DND-41 (cell line): ENCODE measurements at regions not wholly inside any gene's neighbourhood (a gene's known extent, or its start where the extent isn't known, plus 50 kb on each side); places are given as distances from the start of the nearest gene placed in this dataset.
"Not testable (repeated sequence)": the region's sequence is repeated elsewhere in the genome, so short reads cannot be mapped to it uniquely, and the experiment has no call there.

Source experiments
- ATAC-seq: fragments of 200-7000 bp; cut with Tn5 transposase; 3 replicates; pipeline ENCODE4 v1.9.1; 2021; ENCODE audit warnings: low read depth; ENCODE audit not compliant: insufficient read depth
- DNase-seq: peaks from one replicate; pipeline ENCODE4 v3.0.0-alpha.2; 2020
- H2AFZ ChIP-seq: 2 replicates; pipeline ENCODE4 v1.6.0; 2012; ENCODE audit warnings: low read depth, low read length
- H3K27ac ChIP-seq: 2 replicates; pipeline ENCODE4 v1.5.1; 2012; ENCODE audit warnings: low read length, inconsistent platforms
- H3K27me3 ChIP-seq: fragments of 200-600 bp; sonication (generic); 2 replicates; pipeline ENCODE4 v1.6.0; 2012; ENCODE audit warnings: low read length, mild to moderate bottlenecking, inconsistent platforms; ENCODE audit not compliant: insufficient read depth, poor library complexity
- H3K36me3 ChIP-seq: 2 replicates; pipeline ENCODE4 v1.5.1; 2012; ENCODE audit warnings: low read length, inconsistent platforms; ENCODE audit not compliant: insufficient read depth
- H3K4me1 ChIP-seq: 2 replicates; pipeline ENCODE4 v1.5.1; 2012; ENCODE audit warnings: mild to moderate bottlenecking, low read length; ENCODE audit not compliant: insufficient read depth
- H3K4me2 ChIP-seq: 2 replicates; pipeline ENCODE4 v1.6.0; 2012; ENCODE audit warnings: mild to moderate bottlenecking, moderate library complexity, low read length, inconsistent platforms; ENCODE audit not compliant: insufficient read depth
- H3K4me3 ChIP-seq, 2 experiments: fragments of 200-600 bp in 1 of 2; shearing (Covaris generic) in 1 of 2; 2 replicates each; pipeline ENCODE4 v1.5.1; 2012 to 2016; ENCODE audit warnings: inconsistent platforms in 2 of 2, low read length in 2 of 2, mild to moderate bottlenecking in 2 of 2, low read depth in 1 of 2, moderate library complexity in 1 of 2
- H3K79me2 ChIP-seq: 2 replicates; pipeline ENCODE4 v1.6.0; 2012; ENCODE audit warnings: low read length, inconsistent platforms; ENCODE audit not compliant: insufficient read depth
- H3K9ac ChIP-seq: 2 replicates; pipeline ENCODE4 v1.6.0; 2012; ENCODE audit warnings: low read depth, mild to moderate bottlenecking, inconsistent platforms, low read length, moderate library complexity
- H3K9me3 ChIP-seq: 2 replicates; pipeline ENCODE4 v1.5.1; 2012; ENCODE audit warnings: low read length, moderate library complexity, mild to moderate bottlenecking, inconsistent platforms; ENCODE audit not compliant: insufficient read depth, severe bottlenecking
- H4K20me1 ChIP-seq: 2 replicates; pipeline ENCODE4 v1.6.0; 2012; ENCODE audit warnings: low read length; ENCODE audit not compliant: insufficient read depth
- EZH2 ChIP-seq: IDR thresholded peaks from 3 replicates; pipeline ENCODE4 v1.6.1; 2012; ENCODE audit warnings: borderline replicate concordance, low read depth, mild to moderate bottlenecking, moderate library complexity, low read length, inconsistent platforms; ENCODE audit not compliant: severe bottlenecking
- TF ChIP-seq, protein P1 (sequence below): IDR thresholded peaks from 2 replicates; pipeline ENCODE4 v1.5.1; 2012; ENCODE audit warnings: borderline replicate concordance, low read length, moderate library complexity, mild to moderate bottlenecking; ENCODE audit not compliant: poor library complexity, severe bottlenecking; ENCODE audit errors: extremely low read depth

DNA sequence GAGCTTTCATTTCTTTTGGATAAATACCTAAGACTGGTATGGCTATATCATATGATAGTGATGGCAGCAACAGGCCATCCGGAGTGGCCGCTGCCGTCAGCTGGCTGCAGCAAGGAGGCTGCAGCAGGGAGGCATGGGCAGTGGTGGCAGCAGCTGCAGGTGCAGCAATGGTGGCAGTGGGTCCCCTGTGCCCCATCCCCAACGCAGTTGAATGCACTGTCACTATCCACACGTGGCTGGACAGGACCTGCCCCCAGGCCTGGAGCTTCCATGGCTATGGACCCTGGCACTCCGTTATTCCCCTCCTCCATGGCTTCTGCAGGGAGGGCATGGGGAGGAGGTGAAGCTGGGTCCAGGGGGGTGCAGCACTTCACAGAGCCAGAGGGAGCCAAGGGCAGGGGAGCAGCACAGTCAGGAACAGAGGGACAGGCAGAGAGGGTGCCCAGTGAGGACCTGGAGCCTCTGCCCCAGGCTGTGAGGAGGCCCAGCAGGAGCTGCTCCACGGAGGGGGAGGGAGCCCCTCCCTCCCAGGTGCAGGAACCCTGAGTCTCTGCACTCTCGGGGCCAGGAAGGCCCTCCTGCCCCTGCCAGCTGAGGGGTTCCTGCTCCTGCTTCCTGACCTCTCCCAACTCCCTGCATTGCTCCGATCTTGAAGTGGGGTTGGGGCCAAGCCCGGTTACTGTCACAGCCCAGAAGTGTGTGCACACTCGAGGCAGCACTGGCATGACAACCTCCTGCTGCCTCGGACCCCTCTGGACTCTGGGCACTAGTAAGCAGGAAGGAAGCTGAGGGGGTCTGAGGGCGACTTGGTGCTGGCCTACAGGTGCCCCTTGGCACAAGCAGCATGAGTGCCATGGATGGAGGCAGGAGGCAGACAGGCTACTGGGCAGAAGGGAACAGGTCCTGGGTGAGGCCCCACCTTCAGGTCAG lies 466.3 kb downstream of the GUCY1A2 start:
- Histone ChIP-seq H2AFZ (no peak overlapping the region; the same call in 1 of the 2 replicates), H3K9me3 (peaks cover 35% of the 10 kb centered on the region)
- DNase-seq: no peak

DNA sequence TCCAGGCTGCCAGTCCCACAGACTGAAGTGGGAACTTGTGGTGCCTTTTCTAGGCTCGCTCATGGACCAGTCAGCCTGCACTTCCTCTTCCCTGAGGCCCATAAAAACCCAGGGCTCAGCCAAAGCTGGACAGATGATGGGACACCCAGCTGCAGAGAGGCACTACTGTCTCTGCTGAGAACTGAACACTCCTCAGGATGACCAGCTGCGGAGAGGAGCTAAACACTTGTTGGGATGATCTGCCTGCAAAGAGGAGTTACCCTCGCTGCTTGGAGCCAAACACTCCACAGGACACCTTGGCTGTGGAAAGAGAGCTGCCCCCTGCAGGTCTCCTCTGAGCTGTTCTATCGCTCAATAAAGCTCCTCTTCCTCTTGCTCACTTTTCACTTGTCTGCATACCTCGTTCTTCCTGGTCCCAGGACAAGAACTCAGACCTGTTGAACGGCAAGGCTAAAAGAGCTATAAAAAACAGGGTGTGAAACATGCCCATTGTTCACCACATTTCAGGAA lies 465.5 kb downstream of the GUCY1A2 start:
- Histone ChIP-seq H3K27me3 (no peaks in the 10 kb centered on the region), H3K4me3 (peak overlapping the region in 1 of 2 experiments; percentile 24; a peak in 1 of 4 replicates), H3K9me3 (peaks cover 35% of the 10 kb centered on the region), H3K36me3 (peaks cover 12% of the 10 kb centered on the region; the same call in 1 of the 2 replicates), H3K79me2 (no peaks in the 10 kb centered on the region), H2AFZ (no peak overlapping the region), H3K9ac (no peak overlapping the region), H3K27ac (peak overlapping the region; percentile 34; the same call in 1 of the 2 replicates), H4K20me1 (no peaks in the 10 kb centered on the region), H3K4me2 (no peak overlapping the region), H3K4me1 (peaks cover 20% of the 10 kb centered on the region)
- no peak for TF ChIP-seq EZH2
- TF ChIP-seq, protein P1, sequence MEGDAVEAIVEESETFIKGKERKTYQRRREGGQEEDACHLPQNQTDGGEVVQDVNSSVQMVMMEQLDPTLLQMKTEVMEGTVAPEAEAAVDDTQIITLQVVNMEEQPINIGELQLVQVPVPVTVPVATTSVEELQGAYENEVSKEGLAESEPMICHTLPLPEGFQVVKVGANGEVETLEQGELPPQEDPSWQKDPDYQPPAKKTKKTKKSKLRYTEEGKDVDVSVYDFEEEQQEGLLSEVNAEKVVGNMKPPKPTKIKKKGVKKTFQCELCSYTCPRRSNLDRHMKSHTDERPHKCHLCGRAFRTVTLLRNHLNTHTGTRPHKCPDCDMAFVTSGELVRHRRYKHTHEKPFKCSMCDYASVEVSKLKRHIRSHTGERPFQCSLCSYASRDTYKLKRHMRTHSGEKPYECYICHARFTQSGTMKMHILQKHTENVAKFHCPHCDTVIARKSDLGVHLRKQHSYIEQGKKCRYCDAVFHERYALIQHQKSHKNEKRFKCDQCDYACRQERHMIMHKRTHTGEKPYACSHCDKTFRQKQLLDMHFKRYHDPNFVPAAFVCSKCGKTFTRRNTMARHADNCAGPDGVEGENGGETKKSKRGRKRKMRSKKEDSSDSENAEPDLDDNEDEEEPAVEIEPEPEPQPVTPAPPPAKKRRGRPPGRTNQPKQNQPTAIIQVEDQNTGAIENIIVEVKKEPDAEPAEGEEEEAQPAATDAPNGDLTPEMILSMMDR: no peak
- no peak for DNase-seq
- no peak for ATAC-seq

More for the DNA sequence above, 466.3 kb downstream of the GUCY1A2 start:
- Histone ChIP-seq H3K27me3 (no peaks in the 10 kb centered on the region), H3K79me2 (no peaks in the 10 kb centered on the region), H3K4me1 (peaks cover 20% of the 10 kb centered on the region), H3K9ac (no peak overlapping the region), H3K36me3 (peaks cover 12% of the 10 kb centered on the region; the same call in 1 of the 2 replicates), H3K4me2 (no peak overlapping the region), H3K4me3 (no peak overlapping the region), H4K20me1 (no peaks in the 10 kb centered on the region), H3K27ac (peak overlapping the region; percentile 34; the same call in 1 of the 2 replicates)
- TF ChIP-seq EZH2: no peak
- TF ChIP-seq, protein P1: no peak
- no peak for ATAC-seq

DNA sequence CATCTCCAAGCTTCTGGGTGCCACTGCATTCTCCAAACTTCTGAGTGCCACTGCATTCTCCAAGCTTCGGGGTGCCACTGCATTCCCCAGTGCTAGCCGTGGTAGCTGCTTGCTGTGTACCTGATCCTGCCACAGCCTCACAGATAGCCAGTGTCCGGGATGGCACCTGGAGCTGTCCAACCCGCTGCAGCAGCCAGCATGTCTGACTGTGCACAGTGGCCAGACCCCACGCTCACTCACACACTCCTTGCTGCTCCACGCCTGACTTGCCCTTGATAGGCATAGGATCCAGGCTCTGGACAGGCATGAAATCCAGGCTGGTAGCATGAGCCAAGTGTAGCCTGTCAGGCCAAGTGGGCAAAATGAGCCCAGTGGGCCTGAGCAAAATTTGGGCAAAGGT lies 465.0 kb downstream of the GUCY1A2 start:
- Histone ChIP-seq H3K4me3 (peak overlapping the region in 1 of 2 experiments; percentile 24; a peak in 1 of 4 replicates), H3K9me3 (peaks cover 35% of the 10 kb centered on the region), H3K9ac (no peak overlapping the region), H4K20me1 (no peaks in the 10 kb centered on the region), H3K4me1 (peaks cover 20% of the 10 kb centered on the region), H3K36me3 (peaks cover 12% of the 10 kb centered on the region; the same call in 1 of the 2 replicates), H2AFZ (no peak overlapping the region), H3K27ac (no peak overlapping the region), H3K4me2 (no peak overlapping the region), H3K27me3 (no peaks in the 10 kb centered on the region), H3K79me2 (no peaks in the 10 kb centered on the region)
- no peak for ATAC-seq
- TF ChIP-seq EZH2: no peak
- TF ChIP-seq, protein P1: no peak
- DNase-seq: no peak

DNA sequence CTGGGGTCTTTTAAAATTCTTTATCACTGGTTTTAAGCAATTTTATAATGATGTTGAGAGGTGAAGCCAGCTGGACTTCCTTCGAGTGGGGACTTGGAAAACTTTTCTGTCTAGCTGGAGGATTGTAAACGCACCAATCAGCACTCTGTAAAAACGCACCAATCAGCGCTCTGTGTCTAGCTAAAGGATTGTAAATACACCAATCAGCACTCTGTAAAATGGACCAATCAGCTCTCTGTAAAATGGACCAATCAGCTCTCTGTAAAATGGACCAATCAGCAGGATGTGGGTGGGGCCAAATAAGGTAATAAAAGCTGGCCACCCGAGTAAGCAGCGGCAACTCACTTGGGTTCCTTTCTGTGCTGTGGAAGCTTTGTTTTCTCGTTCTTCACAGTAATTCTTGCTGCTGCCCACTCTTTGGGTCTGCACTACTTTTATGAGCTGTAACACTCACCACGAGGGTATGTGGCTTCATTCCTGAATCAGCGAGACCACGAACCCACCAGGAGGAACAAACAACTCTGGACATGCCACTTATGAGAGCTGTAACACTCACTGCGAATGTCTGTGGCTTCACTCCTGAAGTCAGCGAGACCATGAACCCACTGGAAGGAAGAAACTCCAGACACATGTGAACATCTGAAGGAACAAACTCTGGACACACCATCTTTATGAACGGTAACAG lies 462.6 kb downstream of the GUCY1A2 start:
- not testable (repeated sequence) for ATAC-seq, H3K27ac ChIP-seq, H3K79me2 ChIP-seq, H3K27me3 ChIP-seq, H3K4me3 ChIP-seq, H3K4me1 ChIP-seq, H3K4me2 ChIP-seq, H3K9ac ChIP-seq, H4K20me1 ChIP-seq, DNase-seq
- H3K36me3 ChIP-seq: peaks cover 12% of the 10 kb centered on the region; the same call in 1 of the 2 replicates
- peaks cover 35% of the 10 kb centered on the region for H3K9me3 ChIP-seq
- H2AFZ ChIP-seq: 0 out of 2 replicates have a peak overlapping the region, but pooled peaks have one; percentile 36
